Prostate gland (tissue), 2 donors: ENCODE measurements at regions not wholly inside any gene's neighbourhood (a gene's known extent, or its start where the extent isn't known, plus 50 kb on each side); places are given as distances from the start of the nearest gene placed in this dataset.

ENCODE experiments used
- CTCF ChIP-seq, 4 experiments: fragments of 200-600 bp in 2 of 4; fragments of 450-650 bp in 2 of 4; sonication (generic) in 2 of 4; IDR thresholded peaks; 1 replicate in 3 of 4; 2 replicates in 1 of 4; pipeline ENCODE4 v1.5.1; 2016 to 2019; ENCODE audit warnings: antibody characterized with exemption in 4 of 4, mild to moderate bottlenecking in 2 of 4, moderate library complexity in 2 of 4
- POLR2A ChIP-seq: fragments of 450-650 bp; IDR thresholded peaks from one replicate; pipeline ENCODE4 v1.6.1; 2016; ENCODE audit warnings: antibody characterized with exemption, mild to moderate bottlenecking

GRCh38 chr1:166705376-166706289 is 133.6 kb upstream of the POGK start:
- TF ChIP-seq CTCF (IDR thresholded peaks at IDR 0.05), result no peak
- TF ChIP-seq POLR2A, result no peak
